ENCODE measurements at regions not wholly inside any gene's neighbourhood (a gene's known extent, or its start where the extent isn't known, plus 50 kb on each side); places are given as distances from the start of the nearest gene placed in this dataset.

- TF ChIP-seq CTCF (IDR thresholded peaks at IDR 0.05; ENCODE audit: low read depth, low read length) = no peak
- Histone ChIP-seq H3K4me3 (ENCODE audit: low read depth, low read length) (no peak overlapping the region), H3K27me3 (ENCODE audit: control insufficient read depth, insufficient read depth, low read length) (no peaks in the 10 kb centered on the region), H3K27ac (ENCODE audit: low read depth, low read length) (no peak overlapping the region), H3K9me3 (ENCODE audit: control insufficient read depth, insufficient read depth, low read length) (no peaks in the 10 kb centered on the region)
- POLR2A ChIA-PET = interaction anchor here (0.6 kb wide), 1 partner anchor 95 kb away, joined by 3 read pairs; the partner anchor contains the start of gene PAPPA
- CTCF ChIA-PET = no interaction called here
- no peak for DNase-seq (ENCODE audit: low read depth, low spot score)
Observed at GRCh38 chr9:116058421-116058820, 95.2 kb upstream of the PAPPA start.

GRCh38 chr9:116059466-116059865 lies 94.1 kb upstream of the PAPPA start:
- no peak for DNase-seq (ENCODE audit: low read depth, low spot score)
- Histone ChIP-seq H3K4me3 (ENCODE audit: low read depth, low read length) (no peak overlapping the region), H3K27me3 (ENCODE audit: control insufficient read depth, insufficient read depth, low read length) (no peaks in the 10 kb centered on the region), H3K9me3 (ENCODE audit: control insufficient read depth, insufficient read depth, low read length) (no peaks in the 10 kb centered on the region), H3K27ac (ENCODE audit: low read depth, low read length) (no peak overlapping the region)
- CTCF ChIA-PET = no interaction called here
- TF ChIP-seq CTCF (IDR thresholded peaks at IDR 0.05; ENCODE audit: low read depth, low read length) = no peak
- POLR2A ChIA-PET = no interaction called here

- DNase-seq (ENCODE audit: low read depth, low spot score) = no peak
- TF ChIP-seq CTCF (IDR thresholded peaks at IDR 0.05; ENCODE audit: low read depth, low read length) = no peak
- Histone ChIP-seq H3K4me3 (ENCODE audit: low read depth, low read length) (no peak overlapping the region), H3K9me3 (ENCODE audit: control insufficient read depth, insufficient read depth, low read length) (no peaks in the 10 kb centered on the region), H3K27me3 (ENCODE audit: control insufficient read depth, insufficient read depth, low read length) (no peaks in the 10 kb centered on the region), H3K27ac (ENCODE audit: low read depth, low read length) (no peak overlapping the region)
- CTCF ChIA-PET = no interaction called here
- POLR2A ChIA-PET = no interaction called here
Observed at GRCh38 chr9:116060631-116061030, 93.0 kb upstream of the PAPPA start.

- DNase-seq (ENCODE audit: low read depth, low spot score) = no peak
- H3K27ac ChIP-seq (ENCODE audit: low read depth, low read length) = no peak overlapping the region
- POLR2A ChIA-PET = no interaction called here
- no peak for TF ChIP-seq CTCF (IDR thresholded peaks at IDR 0.05; ENCODE audit: low read depth, low read length)
- H3K9me3 ChIP-seq (ENCODE audit: control insufficient read depth, insufficient read depth, low read length) = no peaks in the 10 kb centered on the region
- H3K4me3 ChIP-seq (ENCODE audit: low read depth, low read length) = no peak overlapping the region
- no peaks in the 10 kb centered on the region for H3K27me3 ChIP-seq (ENCODE audit: control insufficient read depth, insufficient read depth, low read length)
- CTCF ChIA-PET = no interaction called here
Observed at GRCh38 chr9:116061546-116062205, 91.9 kb upstream of the PAPPA start.

GRCh38 chr9:116062206-116062550 lies 91.4 kb upstream of the PAPPA start:
- ChIA-PET CTCF (no interaction called here), POLR2A (no interaction called here)
- no peak overlapping the region for H3K4me3 ChIP-seq (ENCODE audit: low read depth, low read length)

More at GRCh38 chr9:116062206-116062550, 91.4 kb upstream of the PAPPA start:
- TF ChIP-seq CTCF (IDR thresholded peaks at IDR 0.05; ENCODE audit: low read depth, low read length) = no peak
- DNase-seq (ENCODE audit: low read depth, low spot score) = no peak
- Histone ChIP-seq H3K9me3 (ENCODE audit: control insufficient read depth, insufficient read depth, low read length) (no peaks in the 10 kb centered on the region), H3K27me3 (ENCODE audit: control insufficient read depth, insufficient read depth, low read length) (no peaks in the 10 kb centered on the region), H3K27ac (ENCODE audit: low read depth, low read length) (no peak overlapping the region)
